ENCODE measurements at regions not wholly inside any gene's neighbourhood (a gene's known extent, or its start where the extent isn't known, plus 50 kb on each side); places are given as distances from the start of the nearest gene placed in this dataset.
"Not testable (repeated sequence)": the region's sequence is repeated elsewhere in the genome, so short reads cannot be mapped to it uniquely, and the experiment has no call there.

- DNase-seq = no peak
These were observed 446.3 kb downstream of the TRAM1L1 start for GRCh38 chr4:116639070-116639577.

GRCh38 chr4:116638592-116638991 lies 446.8 kb downstream of the TRAM1L1 start:
- no peak for DNase-seq

- no peak for DNase-seq
These were observed 448.5 kb downstream of the TRAM1L1 start for GRCh38 chr4:116636917-116637316.

GRCh38 chr4:116632269-116632668 lies 453.1 kb downstream of the TRAM1L1 start:
- no peak for DNase-seq

- no peak for DNase-seq
These were observed 456.8 kb downstream of the TRAM1L1 start for GRCh38 chr4:116628598-116628997.

- no peak for DNase-seq
These were observed 457.8 kb downstream of the TRAM1L1 start for GRCh38 chr4:116627545-116627944.

- not testable (repeated sequence) for DNase-seq
These were observed 465.9 kb downstream of the TRAM1L1 start for GRCh38 chr4:116619508-116619907.

- no peak for DNase-seq
These were observed 466.7 kb downstream of the TRAM1L1 start for GRCh38 chr4:116618638-116619037.

- DNase-seq = no peak
These were observed 482.3 kb downstream of the TRAM1L1 start for GRCh38 chr4:116603096-116603495.

- no peak for DNase-seq
These were observed 485.5 kb downstream of the TRAM1L1 start for GRCh38 chr4:116599859-116600258.

- DNase-seq = no peak
These were observed 486.2 kb downstream of the TRAM1L1 start for GRCh38 chr4:116598980-116599789.

- no peak for DNase-seq
These were observed 487.0 kb downstream of the TRAM1L1 start for GRCh38 chr4:116598155-116598979.

GRCh38 chr4:116590648-116591047 lies 494.7 kb downstream of the TRAM1L1 start:
- DNase-seq = no peak

GRCh38 chr4:116588783-116589182 lies 496.6 kb downstream of the TRAM1L1 start:
- no peak for DNase-seq

GRCh38 chr4:116585246-116585645 lies 500.1 kb downstream of the TRAM1L1 start:
- DNase-seq = no peak

GRCh38 chr4:116577321-116577720 lies 508.1 kb downstream of the TRAM1L1 start:
- DNase-seq = no peak

- no peak for DNase-seq
These were observed 511.8 kb downstream of the TRAM1L1 start for GRCh38 chr4:116573540-116573939.

GRCh38 chr4:116561768-116562167 lies 523.6 kb downstream of the TRAM1L1 start:
- no peak for DNase-seq

- no peak for DNase-seq
These were observed 533.6 kb downstream of the TRAM1L1 start for GRCh38 chr4:116551806-116552205.

GRCh38 chr4:116547632-116548031 lies 537.7 kb downstream of the TRAM1L1 start:
- DNase-seq = no peak

- DNase-seq = no peak
These were observed 538.6 kb downstream of the TRAM1L1 start for GRCh38 chr4:116546759-116547158.

GRCh38 chr4:116544946-116545345 lies 540.4 kb downstream of the TRAM1L1 start:
- DNase-seq = no peak

- no peak for DNase-seq
These were observed 545.6 kb downstream of the TRAM1L1 start for GRCh38 chr4:116539744-116540143.

GRCh38 chr4:116537828-116538227 lies 547.5 kb downstream of the TRAM1L1 start:
- DNase-seq = no peak

Data from retina (tissue), 1 donor.